Gastroesophageal sphincter (tissue), 4 donors: ENCODE measurements at regions not wholly inside any gene's neighbourhood (a gene's known extent, or its start where the extent isn't known, plus 50 kb on each side); places are given as distances from the start of the nearest gene placed in this dataset.
"Not testable (repeated sequence)": the region's sequence is repeated elsewhere in the genome, so short reads cannot be mapped to it uniquely, and the experiment has no call there.

ENCODE experiments used
- ATAC-seq: fragments of 150-250 bp; one replicate; pipeline ENCODE4 v1.9.1; 2016; ENCODE audit warnings: mild to moderate bottlenecking, moderate library complexity
- H3K27ac ChIP-seq, 4 donors: fragments of 200-600 bp; sonication (generic) in 3 of 4; 1 replicate in 3 of 4; 2 replicates in 1 of 4; pipeline ENCODE4 v1.5.1; 2016 to 2019
- H3K27me3 ChIP-seq: fragments of 200-600 bp; sonication (generic); one replicate; pipeline ENCODE4 v1.5.1; 2019
- H3K36me3 ChIP-seq, 2 donors: fragments of 200-600 bp; sonication (generic); one replicate each; pipeline ENCODE4 v1.5.1; 2019; ENCODE audit warnings: control low read depth in 1 of 2
- H3K4me1 ChIP-seq, 3 donors: fragments of 200-600 bp; sonication (generic); 1 replicate in 2 of 3; 2 replicates in 1 of 3; pipeline ENCODE4 v1.5.1; 2016 to 2019; ENCODE audit warnings: control low read depth in 2 of 3
- H3K4me3 ChIP-seq, 2 donors: fragments of 200-600 bp; sonication (generic); one replicate each; pipeline ENCODE4 v1.5.1; 2019; ENCODE audit warnings: mild to moderate bottlenecking in 1 of 2, moderate library complexity in 1 of 2
- H3K9me3 ChIP-seq, 3 donors: fragments of 200-600 bp; sonication (generic); one replicate each; pipeline ENCODE4 v1.5.1; 2017 to 2019; ENCODE audit warnings: control low read depth in 2 of 3
- CTCF ChIP-seq, 4 experiments: fragments of 200-600 bp in 2 of 4; fragments of 450-650 bp in 2 of 4; sonication (generic) in 1 of 4; IDR thresholded peaks; one replicate each; pipeline ENCODE4 v1.5.1; 2017 to 2019; ENCODE audit warnings: antibody characterized with exemption in 4 of 4, mild to moderate bottlenecking in 2 of 4, moderate library complexity in 2 of 4
- EP300 ChIP-seq: sonication (generic); formaldehyde crosslinking; IDR thresholded peaks from one replicate; pipeline ENCODE4 v1.6.1; 2017; ENCODE audit warnings: antibody characterized with exemption, mild to moderate bottlenecking
- POLR2A ChIP-seq, 2 donors: fragments of 450-650 bp; IDR thresholded peaks; one replicate each; pipeline ENCODE4 v1.6.1; 2017; ENCODE audit warnings: antibody characterized with exemption in 2 of 2, mild to moderate bottlenecking in 2 of 2, moderate library complexity in 1 of 2
- POLR2AphosphoS5 ChIP-seq: sonication (generic); formaldehyde crosslinking; IDR thresholded peaks from one replicate; pipeline ENCODE4 v1.6.1; 2017; ENCODE audit warnings: antibody characterized with exemption
- WGBS, 2 donors: methylation state at CpG; one replicate each; pipeline ENCODE4 v1.1.5; 2018; ENCODE audit warnings: low coverage in 1 of 2; 5-methylcytosine and 5-hydroxymethylcytosine counted together

GRCh38 chr6:134768931-134769330 lies 181.0 kb downstream of the ALDH8A1 start:
- Histone ChIP-seq H3K27me3 (no peaks in the 10 kb centered on the region), H3K9me3 (no peaks in the 10 kb centered on the region), H3K27ac (no peak overlapping the region), H3K36me3 (no peaks in the 10 kb centered on the region), H3K4me1 (no peaks in the 10 kb centered on the region), H3K4me3 (no peak overlapping the region)
- no peak for ATAC-seq
- TF ChIP-seq POLR2A (IDR thresholded peaks at IDR 0.05) (no peak), EP300 (no peak), POLR2AphosphoS5 (no peak), CTCF (IDR thresholded peaks at IDR 0.05) (no peak)
- WGBS, 2 donors: 65 to 100% methylated on average over 2 of the region's 2 CpGs

- Histone ChIP-seq H3K27ac (no peak overlapping the region), H3K9me3 (no peaks in the 10 kb centered on the region), H3K4me1 (no peaks in the 10 kb centered on the region), H3K27me3 (no peaks in the 10 kb centered on the region), H3K4me3 (no peak overlapping the region), H3K36me3 (no peaks in the 10 kb centered on the region)
- 52 to 100% methylated on average over 1 to 3 of the region's 3 CpGs for WGBS, 2 donors
- ATAC-seq: no peak
- no peak for TF ChIP-seq CTCF (IDR thresholded peaks at IDR 0.05)
- TF ChIP-seq POLR2A (IDR thresholded peaks at IDR 0.05): no peak
- TF ChIP-seq EP300: no peak
- TF ChIP-seq POLR2AphosphoS5: no peak
Observed at GRCh38 chr6:134766497-134766896, 183.4 kb downstream of the ALDH8A1 start.

GRCh38 chr6:134764741-134765140 lies 185.2 kb downstream of the ALDH8A1 start:
- Histone ChIP-seq H3K9me3 (no peaks in the 10 kb centered on the region), H3K4me3 (no peak overlapping the region), H3K4me1 (no peaks in the 10 kb centered on the region), H3K36me3 (no peaks in the 10 kb centered on the region), H3K27ac (no peak overlapping the region), H3K27me3 (no peaks in the 10 kb centered on the region)
- 77 to 79% methylated on average over 3 of the region's 3 CpGs for WGBS, 2 donors
- no peak for TF ChIP-seq POLR2A (IDR thresholded peaks at IDR 0.05)
- ATAC-seq: no peak

GRCh38 chr6:134763575-134763974 lies 186.3 kb downstream of the ALDH8A1 start:
- not testable (repeated sequence) for H3K9me3 ChIP-seq, H3K27ac ChIP-seq, H3K4me1 ChIP-seq, ATAC-seq, H3K4me3 ChIP-seq, H3K27me3 ChIP-seq, H3K36me3 ChIP-seq
- WGBS, 2 donors: 90 to 100% methylated on average over 2 to 3 of the region's 3 CpGs

DNA sequence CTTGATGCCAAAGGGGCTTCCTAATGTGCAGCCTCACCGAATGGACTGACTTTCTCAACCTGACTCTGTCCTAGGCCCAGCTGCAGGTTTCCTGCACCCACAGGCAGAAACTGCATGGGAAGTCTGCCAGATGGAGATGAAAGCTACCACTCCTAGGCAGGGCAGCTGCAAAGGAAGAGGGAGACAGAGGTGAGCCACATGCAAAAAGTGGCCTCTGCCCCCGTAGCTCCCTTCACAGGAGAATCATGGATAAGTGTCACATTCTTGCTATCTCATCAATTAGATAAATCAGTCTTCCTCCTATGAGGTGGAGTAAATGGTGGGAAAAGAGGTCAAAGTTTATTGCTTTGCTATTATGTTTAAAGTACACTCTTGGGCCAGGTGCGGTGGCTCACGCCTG lies 191.3 kb downstream of the ALDH8A1 start:
- no peak overlapping the region for H3K27ac ChIP-seq
- 92 to 94% methylated on average over 4 of the region's 4 CpGs for WGBS, 2 donors

DNA sequence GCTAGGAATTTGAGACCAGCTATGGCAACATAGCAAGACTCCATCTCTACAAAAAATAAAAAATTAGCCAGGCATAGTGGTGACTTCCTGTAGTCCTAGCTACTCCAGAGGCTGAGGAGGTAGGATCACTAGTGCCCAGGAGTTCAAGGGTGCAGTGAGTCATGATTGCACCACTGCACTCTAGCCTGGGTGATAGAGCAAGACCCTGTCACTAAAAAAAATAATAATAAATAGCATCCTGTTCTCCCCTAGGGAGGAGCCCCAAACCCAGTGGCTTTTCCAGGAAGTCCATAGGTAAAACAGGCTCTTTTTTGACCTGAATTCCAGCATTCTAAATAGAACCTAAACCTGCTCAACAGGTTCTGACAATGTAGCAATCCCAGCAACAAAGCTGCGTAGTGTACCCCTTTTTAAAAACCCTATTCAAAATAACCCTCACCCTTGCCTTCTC lies 192.0 kb downstream of the ALDH8A1 start:
- no peaks in the 10 kb centered on the region for H3K4me1 ChIP-seq
- 100% methylated on average over 1 of the region's 1 CpG for WGBS, 2 donors

More for the DNA sequence above, 191.3 kb downstream of the ALDH8A1 start:
- no peak for ATAC-seq
- no peak for TF ChIP-seq POLR2A (IDR thresholded peaks at IDR 0.05)
- no peak for TF ChIP-seq CTCF (IDR thresholded peaks at IDR 0.05)
- TF ChIP-seq EP300: no peak
- TF ChIP-seq POLR2AphosphoS5: no peak
- H3K9me3 ChIP-seq: no peaks in the 10 kb centered on the region
- no peak overlapping the region for H3K4me3 ChIP-seq
- H3K27me3 ChIP-seq: no peaks in the 10 kb centered on the region
- no peaks in the 10 kb centered on the region for H3K4me1 ChIP-seq
- no peaks in the 10 kb centered on the region for H3K36me3 ChIP-seq

More for the DNA sequence above, 192.0 kb downstream of the ALDH8A1 start:
- Histone ChIP-seq H3K36me3 (no peaks in the 10 kb centered on the region), H3K9me3 (no peaks in the 10 kb centered on the region), H3K27me3 (no peaks in the 10 kb centered on the region), H3K27ac (no peak overlapping the region), H3K4me3 (no peak overlapping the region)
- TF ChIP-seq EP300 (no peak), POLR2A (IDR thresholded peaks at IDR 0.05) (no peak), POLR2AphosphoS5 (no peak), CTCF (IDR thresholded peaks at IDR 0.05) (no peak)
- ATAC-seq: no peak
